HG03039 (cell line): ENCODE measurements at regions not wholly inside any gene's neighbourhood (a gene's known extent, or its start where the extent isn't known, plus 50 kb on each side); places are given as distances from the start of the nearest gene placed in this dataset.

ENCODE experiments used
- ATAC-seq: cut with Tn5 transposase; IDR thresholded peaks from one replicate; pipeline ENCODE4 v1.9.1; 2021; ENCODE audit warnings: mild to moderate bottlenecking, moderate library complexity; ENCODE audit not compliant: unreplicated experiment

DNA sequence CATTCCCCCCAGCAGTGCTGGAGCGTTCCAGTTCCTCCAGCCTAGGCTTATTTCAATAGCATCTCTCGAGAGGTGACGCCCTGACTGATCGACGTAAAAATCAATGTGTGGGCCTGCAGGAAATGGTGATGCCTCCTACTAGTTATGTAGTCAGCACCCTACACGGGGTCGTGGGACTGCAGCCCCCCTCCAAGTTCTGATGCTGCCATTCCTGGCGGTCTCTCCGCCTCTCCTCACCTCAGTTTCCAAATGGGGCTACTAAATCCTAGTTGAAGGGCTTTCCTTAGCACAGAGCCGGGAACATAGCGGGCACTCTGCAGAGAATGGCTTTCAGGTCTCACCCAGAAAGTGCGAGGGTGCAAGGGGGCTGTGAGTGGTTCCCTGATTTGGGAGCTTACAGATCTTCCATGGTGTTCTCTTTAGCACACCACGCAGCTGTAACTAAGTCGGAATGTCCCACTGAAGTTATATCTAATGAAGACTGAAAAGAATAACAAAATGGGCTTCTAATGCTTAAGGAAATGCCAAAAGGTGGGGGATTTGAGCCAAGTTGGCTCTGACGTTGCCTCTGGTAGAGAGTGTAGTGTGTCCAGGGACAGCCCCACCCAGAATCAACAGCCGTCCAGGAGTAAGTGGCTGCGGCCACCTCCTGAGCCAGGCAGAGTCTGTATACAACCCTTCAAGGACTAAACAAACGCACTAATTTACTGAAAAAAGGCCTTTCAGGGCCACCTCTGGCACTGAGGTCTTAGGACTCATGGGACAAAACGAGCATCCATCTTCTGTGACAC, 299.7 kb upstream of the FOXF1 start:
- no peak for ATAC-seq

DNA sequence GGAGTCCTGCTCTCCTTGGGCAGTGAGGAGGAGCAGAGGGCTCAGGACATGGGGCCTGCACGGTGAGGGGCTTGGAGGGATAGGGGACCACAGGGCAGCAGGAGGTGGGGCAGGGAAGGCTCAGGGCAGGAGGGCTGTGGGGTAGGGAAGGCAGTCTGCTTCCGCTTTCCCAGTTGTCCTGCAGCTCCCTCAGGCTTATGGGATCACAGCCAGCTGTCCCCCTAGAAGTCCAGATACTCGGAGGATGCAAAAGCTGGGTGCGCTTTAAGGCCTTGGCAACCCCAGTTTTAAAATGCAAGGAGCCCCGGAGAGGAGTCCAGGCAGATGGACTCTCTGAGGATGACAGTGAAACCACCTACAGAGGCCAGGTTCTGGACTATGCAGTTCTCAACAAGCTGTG, 299.1 kb upstream of the FOXF1 start:
- no peak for ATAC-seq

- ATAC-seq, result no peak
These were observed 298.5 kb upstream of the FOXF1 start for GRCh38 chr16:86211800-86212199.

- ATAC-seq, result no peak
These were observed 297.5 kb upstream of the FOXF1 start for GRCh38 chr16:86212706-86213436.

GRCh38 chr16:86213437-86214205, 296.7 kb upstream of the FOXF1 start:
- ATAC-seq, result no peak

- ATAC-seq, result no peak
These were observed 295.7 kb upstream of the FOXF1 start for GRCh38 chr16:86214326-86215232.

- ATAC-seq, result no peak
These were observed 294.9 kb upstream of the FOXF1 start for GRCh38 chr16:86215233-86215978.

DNA sequence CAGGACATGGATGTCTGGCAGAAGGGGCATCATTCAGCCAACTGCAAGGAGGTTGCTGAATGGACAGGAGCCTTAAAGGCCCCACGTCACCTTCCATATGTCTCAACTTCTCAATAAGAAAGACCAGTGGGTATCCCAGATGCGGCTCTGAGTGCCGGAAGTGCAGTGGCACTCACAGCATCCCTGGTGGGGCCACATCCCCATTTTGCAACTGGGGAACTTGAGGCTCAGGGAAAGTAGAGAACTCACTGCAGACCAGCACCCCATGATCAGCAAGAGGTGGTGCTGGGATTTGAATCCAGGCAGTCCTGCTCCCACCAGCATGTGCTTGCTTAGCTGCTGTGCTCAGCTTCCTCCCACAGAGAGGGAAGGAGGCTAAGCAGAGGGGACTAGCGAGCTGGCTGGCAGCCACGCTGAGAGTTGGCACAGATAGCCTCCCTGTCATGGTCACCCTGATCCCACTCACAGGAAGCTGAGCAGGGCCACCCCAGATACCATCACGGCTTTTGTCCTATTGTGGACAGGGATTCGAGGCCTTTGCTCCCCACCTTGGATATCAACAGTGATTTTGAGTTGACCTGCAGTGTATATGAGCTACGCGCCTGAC, 294.2 kb upstream of the FOXF1 start:
- ATAC-seq, result no peak

DNA sequence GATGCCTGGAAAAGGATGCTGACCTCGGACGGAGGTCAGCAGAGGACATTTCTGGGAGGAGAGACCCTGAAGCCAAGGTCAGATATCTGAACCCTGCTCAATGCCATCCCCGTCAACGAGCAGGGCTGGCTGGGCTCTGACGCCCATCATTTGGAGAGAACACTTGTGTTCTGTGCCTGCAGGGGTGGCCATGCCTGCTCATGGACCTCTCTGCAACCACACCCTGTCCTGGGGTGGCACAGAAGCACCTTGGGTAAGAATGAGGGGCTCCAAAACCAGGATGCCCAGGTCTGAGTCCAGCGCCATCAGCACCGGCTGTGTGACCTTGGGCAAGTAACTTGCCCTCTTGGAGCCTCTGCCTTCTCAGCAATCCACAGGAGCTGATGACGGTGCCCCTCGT, 293.7 kb upstream of the FOXF1 start:
- no peak for ATAC-seq

DNA sequence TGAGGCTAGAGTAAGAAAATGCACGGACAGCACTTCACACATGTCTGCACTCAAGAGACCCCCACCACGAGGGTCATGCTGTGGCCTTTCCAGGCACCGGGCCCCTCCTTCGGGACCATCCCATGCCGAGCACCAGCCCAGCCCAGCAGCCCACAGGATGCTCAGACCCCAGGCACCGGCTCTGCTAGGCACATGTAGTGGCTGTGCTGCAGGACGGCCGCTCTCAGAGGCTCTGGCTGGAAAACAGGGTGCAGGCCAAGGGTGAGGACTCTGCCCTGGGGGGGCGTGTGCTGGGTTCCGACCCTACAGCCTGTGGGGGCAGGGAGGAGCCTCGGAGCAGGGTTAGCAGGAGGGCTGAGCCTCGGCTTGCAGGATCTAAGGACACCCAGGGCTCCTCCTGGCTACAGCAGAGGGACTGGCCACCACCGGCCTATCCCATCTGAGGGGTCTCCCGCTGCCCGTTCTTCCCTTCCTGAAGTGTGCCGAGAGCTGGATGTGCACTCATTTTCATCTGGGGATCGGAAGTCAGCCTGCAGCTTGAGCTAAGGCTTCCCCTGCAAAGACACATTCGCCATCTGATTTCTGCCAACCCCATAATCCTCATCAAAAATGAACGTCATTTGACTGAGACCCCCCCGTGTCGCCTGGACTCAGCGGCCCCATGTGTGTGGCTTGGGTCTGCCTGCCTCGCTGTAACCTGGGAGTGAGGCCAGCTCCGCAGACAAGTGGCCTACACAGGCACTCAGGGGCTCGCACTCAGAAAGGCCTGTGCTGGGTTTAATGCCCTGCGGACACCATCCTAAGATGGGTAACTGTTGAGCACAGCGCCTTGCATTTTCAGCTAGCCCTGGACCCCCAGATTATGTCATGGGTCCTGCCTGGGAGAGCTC, 293.1 kb upstream of the FOXF1 start:
- ATAC-seq, result no peak

GRCh38 chr16:86217891-86218270, 292.4 kb upstream of the FOXF1 start:
- ATAC-seq, result no peak

GRCh38 chr16:86218479-86219170, 291.7 kb upstream of the FOXF1 start:
- ATAC-seq, result no peak

DNA sequence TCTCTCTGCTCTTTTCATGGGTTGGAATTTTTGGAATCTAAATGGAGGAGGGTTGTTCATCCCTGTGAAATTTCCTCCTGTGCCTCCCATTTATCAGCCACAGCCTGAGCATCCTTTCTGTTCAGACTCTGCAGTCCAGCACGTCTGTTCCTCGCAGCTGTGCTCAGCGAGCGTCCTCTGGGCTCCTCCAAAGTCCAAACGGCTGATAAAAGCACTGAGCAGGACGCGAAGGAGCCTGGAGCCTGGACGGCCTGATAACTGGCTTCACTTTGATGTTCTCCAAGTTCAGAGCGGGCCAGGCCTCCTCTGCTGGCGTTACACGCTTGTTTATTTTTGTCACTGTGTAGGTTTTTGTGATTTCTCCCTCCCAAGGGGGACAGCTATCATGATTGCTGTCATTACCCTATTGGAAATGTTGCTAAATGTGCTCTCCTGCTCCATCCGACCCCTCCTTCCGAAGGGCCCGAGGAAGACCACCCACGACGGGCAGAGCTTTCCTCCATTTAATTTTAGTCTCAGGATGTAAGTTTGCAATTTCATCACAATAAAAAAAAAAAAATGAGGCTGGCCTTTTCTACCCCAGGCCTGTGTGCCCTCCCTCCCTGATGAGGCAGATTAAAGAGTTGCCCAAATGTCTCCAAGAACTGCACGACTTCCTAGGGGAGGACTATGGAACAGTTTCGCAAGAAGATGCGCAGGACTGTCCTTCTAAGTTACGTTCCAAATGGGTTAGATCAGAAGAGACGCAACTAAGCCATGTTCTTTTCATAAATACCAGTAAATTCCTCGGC, 290.5 kb upstream of the FOXF1 start:
- no peak for ATAC-seq

DNA sequence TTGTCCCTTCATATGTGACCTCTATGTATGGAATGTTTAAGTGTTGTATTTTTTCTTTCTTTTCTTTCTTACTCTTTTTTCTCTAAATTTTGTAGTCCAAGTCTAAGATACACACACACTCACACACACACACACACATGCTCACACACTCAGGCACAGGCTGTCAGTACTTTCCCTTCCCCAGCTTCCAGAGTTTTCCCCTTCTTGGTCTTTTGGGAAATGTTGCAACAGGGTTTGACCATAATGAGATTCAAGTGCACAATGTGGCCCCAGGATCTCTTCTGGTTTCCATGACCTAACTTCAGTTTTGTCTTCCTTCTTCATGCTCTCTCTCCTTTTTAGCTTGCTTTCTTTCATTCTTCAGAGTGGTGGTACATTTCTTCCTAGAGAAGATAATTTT, 289.8 kb upstream of the FOXF1 start:
- no peak for ATAC-seq

DNA sequence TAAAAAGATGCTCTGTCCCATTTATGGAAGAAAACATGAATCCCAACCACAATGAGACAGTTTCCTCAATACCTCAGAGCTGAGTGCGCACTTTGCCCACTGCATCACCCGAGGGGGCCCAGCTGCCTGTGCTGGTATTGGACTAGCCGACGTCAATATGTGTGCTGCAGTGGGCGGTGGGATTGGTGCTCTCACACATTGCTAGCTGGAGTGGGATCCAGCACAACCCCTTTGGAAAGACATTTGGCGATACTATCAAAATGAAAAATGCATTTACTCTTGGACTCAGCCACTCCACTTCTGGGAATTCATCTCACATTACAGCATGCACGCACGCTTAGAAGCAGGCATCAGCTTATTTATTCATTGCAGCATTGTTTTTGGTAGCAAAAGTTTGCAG, 289.2 kb upstream of the FOXF1 start:
- no peak for ATAC-seq

DNA sequence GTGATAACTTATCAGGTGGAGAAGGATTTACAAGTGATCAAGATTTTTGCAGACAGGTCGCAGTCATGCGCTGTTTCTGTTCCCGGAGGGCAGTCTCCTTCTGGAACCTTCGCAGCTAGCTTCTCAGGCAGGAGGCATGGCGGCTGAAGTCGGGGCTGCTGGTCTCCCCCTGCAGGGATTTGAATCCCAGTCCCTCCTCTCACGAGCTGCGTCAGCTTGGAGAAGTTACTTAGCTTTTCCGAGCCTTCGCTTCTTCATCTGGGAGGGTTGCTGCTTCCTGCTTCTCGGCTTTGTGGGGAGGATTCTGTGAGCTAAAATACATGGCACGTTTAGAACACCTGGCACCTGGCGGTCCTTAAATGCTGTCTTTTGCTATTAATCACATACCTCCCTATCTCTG, 287.8 kb upstream of the FOXF1 start:
- ATAC-seq, result no peak

DNA sequence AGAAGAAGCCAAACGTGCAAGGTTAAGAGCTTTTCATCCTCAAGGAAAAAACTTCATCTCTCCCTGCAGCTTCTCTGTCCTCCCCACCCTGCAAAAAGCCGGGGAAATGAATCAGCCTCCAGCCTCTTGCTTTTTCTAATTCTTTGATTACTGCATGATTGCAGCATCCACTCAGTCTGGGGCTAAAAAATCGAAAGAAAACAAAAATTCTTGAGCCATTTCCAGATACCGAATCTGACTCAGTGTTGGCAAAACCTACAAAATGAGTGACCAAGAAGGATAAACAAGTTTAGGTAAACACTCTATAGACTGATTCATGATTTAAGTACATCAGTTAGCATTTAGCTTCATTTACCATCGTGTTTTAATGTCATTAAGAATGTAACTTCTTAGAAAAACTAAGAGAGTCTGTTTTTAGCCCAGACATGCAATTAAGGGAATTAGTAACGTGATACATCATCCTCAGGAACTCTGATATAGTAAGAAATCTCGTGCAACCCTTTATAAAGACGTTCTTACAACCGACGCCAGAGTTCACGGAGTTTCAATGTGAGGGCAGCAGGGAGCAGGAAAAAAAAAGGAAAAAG, 287.3 kb upstream of the FOXF1 start:
- ATAC-seq, result no peak
